ENCODE measurements at regions not wholly inside any gene's neighbourhood (a gene's known extent, or its start where the extent isn't known, plus 50 kb on each side); places are given as distances from the start of the nearest gene placed in this dataset.
"Not testable (repeated sequence)": the region's sequence is repeated elsewhere in the genome, so short reads cannot be mapped to it uniquely, and the experiment has no call there.

DNA sequence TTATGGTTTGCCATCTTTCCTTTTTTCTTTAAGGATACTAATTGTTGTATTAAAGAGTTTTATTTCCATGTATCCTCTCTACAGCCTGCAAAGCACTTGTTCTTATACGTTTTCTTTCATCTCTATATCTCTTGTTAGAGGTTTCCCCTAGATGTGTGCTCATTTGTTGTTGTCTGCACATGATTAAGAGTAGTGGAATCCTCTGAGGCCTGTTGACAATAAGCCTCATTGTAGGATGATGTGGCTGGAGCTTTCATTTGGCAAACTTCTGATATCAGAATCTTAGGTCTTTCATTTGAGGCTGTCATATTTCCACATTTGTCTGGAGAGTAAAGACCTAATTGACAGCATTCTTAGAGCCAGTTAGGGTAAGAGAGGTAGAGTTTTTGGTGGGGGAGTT, 506.0 kb downstream of the DIPK2A start:
- DNase-seq = no peak

DNA sequence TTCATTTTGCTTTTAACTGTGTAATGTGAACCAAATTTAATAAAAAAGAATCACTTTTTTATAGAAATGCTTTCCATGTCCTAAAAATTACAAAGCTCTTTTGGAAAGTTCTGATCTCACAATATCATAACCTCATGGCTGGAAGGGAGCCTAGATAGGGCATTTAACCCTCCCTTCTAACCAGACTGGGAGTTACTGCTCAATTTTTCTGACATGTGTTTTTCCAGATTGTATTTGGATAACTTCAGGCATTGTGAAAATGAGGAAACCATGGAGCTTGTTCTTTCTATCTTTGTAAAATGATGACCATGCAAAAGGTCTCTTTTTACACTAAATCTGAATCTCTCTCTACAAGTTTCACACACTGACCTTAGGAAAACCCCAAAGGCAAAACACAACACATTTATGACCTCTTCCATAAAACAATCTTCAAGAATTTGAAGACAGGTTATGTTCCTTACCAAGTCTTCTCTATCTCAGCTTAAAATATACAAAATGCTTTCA, 508.8 kb downstream of the DIPK2A start:
- no peak for DNase-seq

DNA sequence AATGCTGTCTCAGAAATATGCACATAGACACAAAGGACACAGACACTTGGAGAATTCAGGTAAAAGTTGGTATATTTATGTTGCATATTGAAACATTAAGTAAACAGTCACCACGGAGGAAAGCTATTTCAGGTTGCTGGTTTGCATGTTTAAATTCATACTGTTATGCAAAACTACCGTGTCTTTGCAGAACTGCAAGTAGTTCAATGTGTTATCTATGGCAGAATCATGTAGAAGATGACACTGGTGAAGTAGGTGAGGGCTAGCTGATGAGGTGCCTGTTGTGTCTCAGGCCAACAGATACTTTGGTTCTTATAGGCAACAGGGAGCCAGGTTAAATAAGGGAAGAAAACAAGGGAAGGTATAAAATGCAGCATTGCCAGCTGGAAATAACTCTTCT, 511.3 kb downstream of the DIPK2A start:
- no peak for DNase-seq

DNA sequence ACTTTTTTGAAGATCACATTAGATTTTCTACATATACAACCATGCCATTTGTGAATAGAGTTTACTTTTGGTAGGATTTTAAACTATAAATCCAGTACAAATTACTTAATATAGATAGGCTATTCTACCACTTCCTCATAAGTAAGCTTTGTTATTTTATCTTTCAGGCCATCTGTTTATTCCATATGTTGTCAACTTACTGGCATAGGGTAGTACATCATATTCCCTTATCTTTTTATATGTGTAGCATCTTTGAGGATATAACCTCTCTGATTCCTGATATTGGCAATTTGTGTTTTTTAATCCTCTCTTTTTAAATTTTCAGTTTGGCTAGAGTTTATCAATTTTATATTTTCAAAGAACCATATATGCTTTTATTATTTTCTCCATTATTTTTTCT, 515.4 kb downstream of the DIPK2A start:
- no peak for DNase-seq

DNA sequence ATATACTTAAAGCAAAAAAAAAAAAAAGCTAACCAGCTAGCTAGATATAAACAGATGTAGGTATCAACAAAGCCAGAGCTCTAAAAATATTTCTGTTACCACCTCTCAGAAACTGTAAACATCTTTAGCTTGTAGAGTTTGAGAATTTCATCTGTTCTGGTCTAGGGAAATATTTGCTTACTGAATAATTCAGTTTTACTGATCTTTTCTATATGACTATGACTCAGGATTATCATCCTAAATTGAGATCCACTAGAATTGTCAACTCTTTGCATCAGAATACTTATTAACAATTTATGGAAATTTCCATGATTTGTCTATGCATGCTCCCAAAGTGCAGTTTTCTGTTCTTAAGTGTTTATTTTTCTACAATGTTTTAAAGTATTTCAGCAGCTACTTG, 517.3 kb downstream of the DIPK2A start:
- no peak for DNase-seq

DNA sequence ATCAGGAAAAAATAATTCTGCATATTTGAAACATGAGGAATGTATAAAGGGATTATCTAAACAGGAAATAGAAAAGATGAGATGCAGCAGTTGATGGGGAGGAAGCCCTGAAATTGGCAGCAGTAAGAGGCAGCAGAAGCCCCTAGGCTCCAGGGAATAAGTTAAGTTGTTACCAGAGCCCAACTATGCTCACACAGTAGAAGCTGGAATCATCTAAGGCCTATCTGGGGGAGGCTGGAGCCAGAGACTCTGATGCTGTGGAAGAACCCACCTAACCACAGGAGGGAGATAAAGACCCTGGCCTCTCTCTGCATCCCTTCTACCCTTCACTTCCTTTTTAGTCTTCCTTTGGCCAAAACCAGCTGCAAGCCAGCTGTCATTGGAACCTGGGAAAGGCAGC, 519.7 kb downstream of the DIPK2A start:
- no peak for DNase-seq

DNA sequence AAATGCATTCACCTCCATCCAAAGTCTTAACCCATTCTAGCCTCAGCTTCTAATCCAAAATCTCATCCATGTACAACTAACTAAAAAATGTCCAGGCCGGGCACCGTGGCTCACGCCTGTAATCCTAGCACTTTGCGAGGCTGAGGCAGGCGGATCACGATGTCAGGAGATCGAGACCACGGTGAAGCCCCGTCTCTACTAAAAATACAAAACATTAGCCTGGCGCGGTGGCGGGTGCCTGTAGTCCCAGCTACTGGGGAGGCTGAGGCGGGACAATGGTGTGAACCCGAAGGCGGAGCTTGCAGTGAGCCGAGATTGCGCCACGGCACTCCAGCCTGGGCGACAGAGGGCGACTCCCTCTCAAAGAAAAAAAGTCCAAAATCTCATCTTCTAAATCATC, 523.0 kb downstream of the DIPK2A start:
- DNase-seq = not testable (repeated sequence)

DNA sequence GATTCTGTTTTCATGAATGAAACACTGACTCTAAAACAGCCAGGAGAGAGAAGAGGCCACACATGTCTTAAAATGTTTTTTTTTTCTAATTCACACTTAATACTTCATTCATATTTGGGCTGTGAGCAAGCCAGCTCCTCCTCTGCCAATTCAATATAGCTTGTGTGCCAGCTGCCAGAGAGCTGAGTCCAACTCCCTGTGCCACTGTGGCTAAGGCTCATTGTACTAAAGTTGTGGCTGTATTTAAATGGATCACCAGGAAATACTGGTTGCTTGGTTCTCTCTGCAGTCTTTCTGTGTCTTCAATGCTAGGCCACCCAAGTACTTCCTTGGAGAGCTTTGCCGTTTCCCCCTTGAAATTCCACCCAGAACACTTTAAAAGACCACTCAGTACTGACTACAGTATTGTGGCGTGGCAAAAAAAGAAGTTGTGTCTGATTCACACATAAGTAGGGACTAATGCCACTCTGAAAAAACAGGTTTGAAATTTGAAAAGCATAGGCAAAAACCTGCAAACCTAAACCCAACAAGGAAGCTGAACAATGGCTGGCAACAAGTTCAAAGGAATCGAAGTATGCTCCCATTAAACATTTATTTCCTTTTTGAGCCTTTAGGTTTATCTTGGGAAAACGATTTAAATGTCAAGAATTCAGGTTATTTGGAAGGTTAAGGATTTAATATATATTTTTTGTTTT, 524.7 kb downstream of the DIPK2A start:
- DNase-seq = no peak

DNA sequence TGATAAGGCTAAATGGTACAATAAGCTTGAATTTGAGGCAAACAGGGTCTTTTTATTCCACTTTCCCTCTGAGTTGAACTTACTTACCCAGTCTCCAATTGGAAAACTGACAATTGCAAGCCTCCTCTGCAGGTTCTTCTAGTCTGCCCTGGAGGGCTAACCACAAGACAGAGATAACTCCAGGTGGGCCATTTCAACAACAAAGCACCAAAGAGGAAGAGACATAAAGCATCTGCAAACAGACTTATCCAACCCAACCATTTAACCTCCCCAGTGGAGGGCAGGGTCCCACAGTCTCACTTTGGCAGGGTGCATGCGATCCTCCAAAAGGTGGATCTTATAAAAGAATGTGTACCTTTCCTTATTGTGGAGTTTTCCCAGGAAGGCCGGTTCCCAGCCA, 525.8 kb downstream of the DIPK2A start:
- no peak for DNase-seq

DNA sequence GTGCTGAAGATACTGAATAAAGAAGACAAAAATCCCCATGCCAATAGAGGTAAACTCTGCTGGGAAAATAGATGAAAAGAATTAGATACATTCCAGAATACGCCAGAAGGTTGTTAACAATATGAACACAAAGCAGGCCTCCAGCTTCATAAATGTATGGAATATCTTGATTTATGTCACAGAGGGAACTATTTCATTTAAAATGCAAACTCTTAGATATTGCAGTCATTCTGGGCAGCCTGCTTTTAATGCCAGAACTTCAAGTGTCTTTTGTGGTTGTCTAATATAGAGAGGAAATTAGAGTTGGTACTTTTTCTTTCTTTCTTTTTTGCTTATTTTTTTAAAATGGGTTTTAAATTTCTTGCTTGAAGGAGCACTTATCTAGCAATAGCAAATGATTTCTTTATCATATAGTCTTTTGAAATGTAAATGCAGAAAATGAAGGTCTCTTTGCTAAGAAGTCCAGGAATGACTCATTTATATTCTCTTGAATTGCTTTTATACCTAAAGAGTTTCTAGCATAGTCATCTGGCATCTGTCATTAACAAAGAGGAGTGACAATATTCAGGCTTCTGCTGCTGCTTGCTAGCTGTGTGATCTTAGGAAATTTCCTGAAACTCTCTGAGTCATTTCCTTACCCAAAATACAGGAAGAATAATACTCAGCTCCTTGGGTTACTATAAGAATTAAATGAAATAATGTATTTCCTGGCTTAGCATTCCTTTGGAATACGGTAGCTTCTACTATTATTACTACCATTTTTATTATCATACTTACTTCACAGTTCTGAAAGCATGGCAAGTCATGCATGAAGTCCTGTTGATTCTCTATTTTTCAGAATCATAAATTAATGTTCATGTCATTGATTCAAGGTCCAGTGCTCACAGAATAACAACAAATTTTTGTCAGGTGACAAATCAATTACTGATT, 527.6 kb downstream of the DIPK2A start:
- no peak for DNase-seq

DNA sequence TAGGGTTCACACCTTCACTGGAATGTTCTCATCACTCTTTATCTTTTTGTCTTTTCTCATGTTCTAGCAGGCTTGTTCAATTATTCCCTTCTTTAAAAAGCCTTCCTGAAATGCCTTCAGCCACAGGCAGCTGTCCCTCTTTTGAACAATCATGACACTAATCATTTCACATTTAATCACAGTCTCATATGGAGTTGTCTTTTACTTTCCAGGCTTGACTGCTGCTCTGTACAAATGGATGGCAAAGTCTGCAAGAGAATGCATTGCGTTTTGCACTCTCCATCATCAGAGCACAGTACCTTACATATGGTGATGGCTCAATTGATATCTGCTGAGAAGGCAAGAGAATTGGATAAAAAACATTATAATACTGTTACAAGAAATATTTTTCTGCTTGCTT, 529.8 kb downstream of the DIPK2A start:
- DNase-seq = no peak

DNA sequence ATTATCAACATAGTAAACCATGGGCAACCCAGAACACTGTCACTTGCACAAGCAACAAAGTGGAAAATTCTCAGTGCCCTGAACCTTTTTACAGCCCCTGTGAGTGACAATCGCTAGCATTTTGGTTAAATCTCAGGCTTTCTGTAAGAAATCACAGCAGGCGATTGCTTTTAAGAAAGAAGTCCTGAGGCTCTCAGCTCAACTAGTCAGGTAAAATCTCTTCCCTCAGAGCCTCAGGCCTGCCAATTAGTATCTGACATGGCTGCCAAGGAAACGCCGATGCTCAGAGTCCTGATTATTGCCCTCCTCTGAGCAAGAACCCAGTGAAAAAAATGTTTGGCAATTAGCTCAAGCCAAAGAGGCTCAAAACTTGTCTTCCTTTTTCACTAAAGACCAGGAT, 530.8 kb downstream of the DIPK2A start:
- no peak for DNase-seq

DNA sequence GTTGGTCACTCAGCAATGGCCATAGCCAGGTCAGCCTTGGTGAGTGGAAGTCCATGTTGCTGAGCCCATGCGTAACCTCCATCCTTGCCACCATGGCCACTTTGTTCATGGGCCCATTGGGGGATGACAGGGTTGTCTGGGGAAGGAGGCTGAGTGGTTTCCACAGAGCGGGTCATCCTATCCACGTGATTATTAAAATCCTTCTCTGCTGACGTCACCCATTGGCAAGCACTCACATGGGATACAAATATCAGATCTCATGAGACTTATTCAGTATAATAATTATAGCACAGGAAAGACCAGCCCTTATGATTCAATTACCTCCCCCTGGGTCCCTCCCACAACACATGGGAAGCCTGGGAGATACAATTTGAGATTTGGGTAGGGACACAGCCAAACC, 534.8 kb downstream of the DIPK2A start:
- DNase-seq = not testable (repeated sequence)

DNA sequence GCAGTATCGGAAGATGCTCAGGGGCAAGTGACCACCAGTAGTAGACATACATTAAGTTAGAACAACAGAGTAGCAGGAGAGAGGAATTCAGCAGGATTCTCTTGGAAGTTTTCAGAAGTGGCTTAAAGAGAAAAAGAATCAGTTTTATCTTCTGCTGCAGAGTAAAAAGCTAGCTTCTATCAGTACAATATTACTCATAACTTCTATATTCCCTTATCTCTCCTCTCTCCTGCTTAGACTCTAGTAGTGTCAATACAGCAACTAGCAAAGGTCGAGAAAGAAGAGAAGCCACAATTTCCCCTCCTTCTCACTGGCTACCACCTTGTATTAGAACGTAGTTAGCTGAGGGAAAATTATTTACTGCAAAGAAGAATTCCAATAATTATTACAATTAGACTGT, 539.7 kb downstream of the DIPK2A start:
- no peak for DNase-seq

DNA sequence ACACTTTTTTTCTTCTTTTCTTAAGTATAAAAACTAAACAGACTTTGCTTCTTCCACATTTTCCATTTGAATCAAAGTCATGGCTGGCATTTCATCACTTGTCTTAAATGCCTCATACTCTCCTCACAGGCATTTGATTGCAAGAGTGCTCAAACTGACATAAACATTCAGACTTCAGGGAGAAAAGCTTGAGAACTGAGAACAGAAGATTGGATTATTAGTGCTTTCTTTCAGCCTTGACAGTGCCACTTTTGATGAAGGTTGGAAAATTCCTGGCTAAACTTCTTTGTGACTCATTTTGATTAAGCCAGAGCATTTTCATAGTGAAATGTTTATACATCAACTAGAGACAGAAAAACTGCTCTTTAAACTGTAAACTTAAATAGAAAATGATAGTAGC, 544.4 kb downstream of the DIPK2A start:
- DNase-seq = no peak

DNA sequence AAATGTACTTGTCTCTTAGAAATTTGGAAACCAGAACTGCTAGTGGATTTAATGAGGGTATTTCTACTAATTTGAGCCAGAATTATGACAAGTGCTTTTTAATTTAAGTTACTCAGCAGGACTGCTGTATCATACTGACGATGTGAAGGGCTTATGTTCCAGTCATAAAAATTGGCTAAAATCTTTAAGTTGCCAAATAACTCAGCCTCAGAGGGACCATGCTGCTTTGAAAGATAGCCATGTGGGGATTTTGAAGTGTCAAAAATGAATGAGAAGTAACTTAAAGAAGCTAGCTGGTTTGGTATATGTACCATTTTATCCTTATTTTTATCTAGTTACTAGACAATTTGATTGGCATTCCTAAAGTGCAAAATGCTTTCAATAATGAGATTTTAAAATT, 545.0 kb downstream of the DIPK2A start:
- no peak for DNase-seq

DNA sequence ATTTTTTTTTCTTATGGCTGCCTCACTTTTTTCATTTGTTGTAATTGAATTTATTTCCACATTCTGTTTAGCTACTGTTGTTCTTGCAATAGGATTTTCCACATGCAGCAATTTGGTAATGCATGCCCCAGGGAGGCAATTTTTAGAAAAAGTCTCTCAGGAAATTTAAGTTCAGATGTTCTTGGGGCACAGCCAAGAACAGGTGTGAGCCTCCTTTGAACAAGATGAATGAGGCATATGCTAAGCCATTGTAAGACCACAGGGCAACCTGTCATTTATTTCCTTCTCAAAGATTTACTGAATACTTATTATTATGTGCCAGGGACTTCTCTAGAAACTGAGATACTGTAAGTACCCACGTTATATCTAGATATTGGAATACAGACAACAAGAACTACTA, 549.5 kb downstream of the DIPK2A start:
- DNase-seq = peak; percentile 56

DNA sequence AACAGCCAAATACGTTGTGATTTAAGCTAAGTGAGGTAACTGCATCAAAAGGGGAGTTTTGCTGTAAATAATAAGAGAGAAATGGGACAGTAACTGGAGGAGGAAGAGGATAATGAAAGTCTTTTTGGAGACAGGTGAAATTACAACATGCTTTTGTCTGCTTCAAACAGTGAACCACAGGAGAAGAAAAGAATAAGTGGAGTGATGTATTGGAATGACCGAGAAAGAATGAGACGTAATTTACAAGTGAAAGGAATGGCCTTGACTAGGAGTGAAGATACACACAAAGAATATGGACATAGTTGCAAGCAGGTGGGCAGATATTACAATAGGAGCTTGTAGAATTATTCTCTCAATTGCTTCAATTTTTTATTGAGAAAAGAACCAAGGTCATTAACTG, 550.8 kb downstream of the DIPK2A start:
- no peak for DNase-seq

DNA sequence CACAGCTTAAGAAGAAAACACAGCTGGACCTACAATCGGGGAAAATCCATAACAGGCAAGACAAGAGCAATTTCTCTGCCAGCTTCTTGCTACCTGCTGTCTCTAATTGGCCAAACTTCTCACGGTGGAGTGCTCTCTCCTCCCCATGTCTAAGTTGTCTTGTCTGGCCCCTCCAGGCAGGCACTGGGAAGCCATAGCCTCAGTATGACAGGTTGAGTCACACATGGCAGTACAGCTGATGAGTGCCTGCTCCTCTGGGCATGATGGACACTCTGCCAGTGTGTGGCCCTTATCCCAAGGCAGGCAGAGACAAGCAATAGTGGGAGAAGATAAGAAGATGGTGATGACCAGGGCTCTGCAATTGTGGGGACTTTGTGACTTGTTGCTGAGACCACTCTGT, 551.8 kb downstream of the DIPK2A start:
- no peak for DNase-seq

DNA sequence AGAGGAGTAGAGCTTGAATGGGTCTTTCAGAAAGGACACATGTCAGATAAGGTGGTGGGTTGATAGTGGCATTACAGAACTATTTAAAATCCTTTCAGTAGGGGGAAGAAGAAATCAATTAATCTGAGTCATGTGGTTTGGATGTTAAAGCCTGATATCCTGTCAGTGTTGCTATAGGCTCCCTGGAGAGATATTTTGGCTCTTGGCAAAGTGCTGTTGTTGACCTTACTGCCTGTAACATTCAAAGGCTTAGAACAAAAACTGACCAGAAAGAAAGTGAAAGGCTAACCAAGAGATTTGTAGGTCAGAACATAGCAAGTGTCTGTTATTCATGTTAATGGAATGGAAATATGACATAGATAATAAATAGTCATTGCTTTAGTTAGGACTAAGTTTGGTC, 552.9 kb downstream of the DIPK2A start:
- no peak for DNase-seq

DNA sequence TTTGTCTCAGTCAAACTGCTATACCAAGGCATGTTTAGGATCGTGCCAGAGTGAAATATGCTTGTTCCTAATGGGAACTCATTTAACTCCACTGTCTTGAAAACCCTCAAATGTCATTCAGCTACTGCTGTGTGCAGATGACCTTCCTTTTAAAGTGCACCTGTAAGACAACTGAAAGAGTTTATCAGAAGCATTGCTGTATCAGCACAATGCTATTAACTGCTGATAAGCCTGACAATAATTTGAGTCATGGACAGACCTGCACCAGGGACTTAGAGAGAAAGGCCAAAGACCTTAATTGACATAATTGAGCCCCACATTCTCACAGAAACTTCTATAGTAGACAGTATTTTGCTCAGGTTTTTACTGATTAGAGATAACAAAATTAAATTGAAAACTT, 557.9 kb downstream of the DIPK2A start:
- no peak for DNase-seq

DNA sequence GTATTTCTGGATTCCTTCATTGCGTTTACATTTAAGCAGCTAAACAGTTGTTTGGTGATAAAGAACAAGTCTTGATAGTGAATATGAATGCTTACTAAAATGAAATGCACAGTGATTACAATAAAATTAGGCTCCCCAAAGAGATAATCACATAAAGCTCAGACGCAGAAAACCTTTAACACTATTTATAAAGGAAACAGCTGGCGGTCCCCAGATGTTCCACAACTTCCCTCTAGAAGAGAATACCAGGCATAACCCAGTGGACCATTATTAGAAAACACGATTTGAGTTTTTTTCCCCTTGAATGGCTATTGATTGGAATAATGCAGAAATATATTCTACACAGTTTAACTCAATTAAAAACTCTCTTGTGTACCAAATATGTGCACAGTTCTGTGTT, 573.2 kb downstream of the DIPK2A start:
- DNase-seq = no peak

DNA sequence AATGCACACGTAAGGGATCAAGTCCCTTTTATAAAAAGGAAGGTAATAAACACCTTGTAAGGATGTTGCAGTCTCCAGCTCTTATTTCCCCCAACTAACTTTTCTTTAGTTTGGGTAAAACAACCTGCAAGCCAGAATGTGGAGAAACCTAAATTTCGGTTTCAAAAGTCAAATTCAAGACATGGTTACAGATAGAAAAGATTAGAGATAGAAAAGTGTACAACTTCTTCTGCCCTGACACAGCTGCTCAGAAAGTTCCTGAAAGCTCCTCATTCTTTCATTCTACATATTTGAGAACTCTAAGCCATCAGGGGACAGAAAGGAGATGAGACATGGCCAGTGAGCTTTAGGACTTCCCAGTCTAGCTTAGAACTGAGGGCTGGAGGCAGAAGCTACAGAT, 574.9 kb downstream of the DIPK2A start:
- DNase-seq = no peak

DNA sequence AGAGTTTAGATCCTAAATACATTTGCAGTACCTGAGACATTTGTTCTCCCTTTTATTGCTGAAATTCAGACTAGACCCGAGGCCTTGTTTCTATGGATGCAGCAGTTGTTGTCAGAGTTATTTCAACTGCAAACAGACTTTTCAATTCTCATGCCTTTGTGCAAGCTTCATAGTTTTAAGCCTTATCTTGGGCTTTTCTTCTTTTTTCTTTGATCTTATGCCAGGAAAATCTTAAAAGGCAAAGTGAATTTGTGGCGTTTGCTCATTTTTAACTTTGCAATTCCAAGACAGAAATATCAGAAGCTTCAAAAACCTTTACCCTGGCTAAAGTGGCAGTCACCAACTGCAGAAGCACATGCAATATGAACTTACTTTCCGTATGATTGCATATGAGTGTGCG, 576.7 kb downstream of the DIPK2A start:
- DNase-seq = no peak
